IMR-90 (cell line): ENCODE measurements at regions not wholly inside any gene's neighbourhood (a gene's known extent, or its start where the extent isn't known, plus 50 kb on each side); places are given as distances from the start of the nearest gene placed in this dataset.

Experiments
- ATAC-seq: fragments of 200-7000 bp; cut with Tn5 transposase; 2 replicates; pipeline ENCODE4 v1.9.1; 2020; ENCODE audit warnings: low read depth, mild to moderate bottlenecking, moderate library complexity
- BruUV-seq: library from RNA; stranded (reverse); fragments of 400-500 nt; replicated peaks from 2 replicates; lab custom pipeline; 2021; lab: Mats Ljungman, UMichigan
- CTCF ChIA-PET: fragments of 300-600 bp; formaldehyde crosslinking; extraction: SDS; loops from one replicate; lab custom pipeline; 2021; ENCODE audit warnings: antibody characterized with exemption; lab: Yijun Ruan, JAX
- POLR2A ChIA-PET: fragments of 300-600 bp; sonication (Branson Sonifier 250); formaldehyde crosslinking; loops from one replicate; lab custom pipeline; 2022; ENCODE audit warnings: antibody characterized with exemption; ENCODE audit not compliant: unreplicated experiment; lab: Charles Lee
- DNase-seq: peaks from one replicate; pipeline ENCODE4 v3.0.0; 2013
- H2AFZ ChIP-seq: replicated peaks from 2 replicates; pipeline ENCODE3; 2013; ENCODE audit warnings: low read length, mild to moderate bottlenecking; ENCODE audit not compliant: poor library complexity
- H2AK5ac ChIP-seq: 2 replicates; pipeline ENCODE4 v1.6.1; 2013; ENCODE audit warnings: low read depth, low read length, inconsistent platforms
- H2AK9ac ChIP-seq: replicated peaks from 2 replicates; pipeline ENCODE3; 2013; ENCODE audit warnings: mild to moderate bottlenecking, low read depth, low read length, moderate library complexity; ENCODE audit not compliant: poor library complexity
- H2BK120ac ChIP-seq: 2 replicates; pipeline ENCODE4 v1.6.1; 2013; ENCODE audit warnings: low read depth, low read length, inconsistent platforms
- H2BK15ac ChIP-seq: 3 replicates; pipeline ENCODE4 v1.6.1; 2013; ENCODE audit warnings: low read depth, low read length, inconsistent platforms
- H2BK20ac ChIP-seq: 2 replicates; pipeline ENCODE4 v1.6.1; 2013; ENCODE audit warnings: low read depth, mild to moderate bottlenecking, inconsistent platforms, low read length, moderate library complexity
- H2BK5ac ChIP-seq: 2 replicates; pipeline ENCODE4 v1.6.1; 2013; ENCODE audit warnings: mild to moderate bottlenecking, low read depth, low read length, inconsistent platforms; ENCODE audit not compliant: poor library complexity, severe bottlenecking
- H3K14ac ChIP-seq: replicated peaks from 2 replicates; pipeline ENCODE4 v1.6.1; 2013; ENCODE audit warnings: low read depth, low read length, inconsistent platforms
- H3K18ac ChIP-seq: 2 replicates; pipeline ENCODE4 v1.6.1; 2013; ENCODE audit warnings: low read depth, low read length, control low read depth
- H3K23ac ChIP-seq: 2 replicates; pipeline ENCODE4 v1.6.1; 2013; ENCODE audit warnings: low read depth, low read length, inconsistent platforms
- H3K27ac ChIP-seq: 2 replicates; pipeline ENCODE4 v1.5.1; 2013; ENCODE audit warnings: mild to moderate bottlenecking, control low read depth, low read length; ENCODE audit not compliant: insufficient read depth
- H3K27me3 ChIP-seq: 2 replicates; pipeline ENCODE4 v1.6.1; 2013; ENCODE audit warnings: low read length; ENCODE audit not compliant: control insufficient read depth, insufficient read depth
- H3K36me3 ChIP-seq: 2 replicates; pipeline ENCODE4 v1.6.1; 2013; ENCODE audit warnings: low read length, mixed read lengths; ENCODE audit not compliant: control insufficient read depth, insufficient read depth
- H3K4ac ChIP-seq: 2 replicates; pipeline ENCODE4 v1.6.1; 2013; ENCODE audit warnings: low read depth, low read length, inconsistent platforms
- H3K4me1 ChIP-seq: 2 replicates; pipeline ENCODE4 v1.6.1; 2013; ENCODE audit warnings: low read length, mixed read lengths; ENCODE audit not compliant: control insufficient read depth, insufficient read depth
- H3K4me2 ChIP-seq: 2 replicates; pipeline ENCODE4 v1.6.1; 2013; ENCODE audit warnings: low read depth, mild to moderate bottlenecking, control low read depth, low read length, moderate library complexity
- H3K4me3 ChIP-seq: 2 replicates; pipeline ENCODE4 v1.5.1; 2013; ENCODE audit warnings: low read depth, mild to moderate bottlenecking, control low read depth, low read length, moderate library complexity; ENCODE audit not compliant: insufficient read depth
- H3K56ac ChIP-seq: 2 replicates; pipeline ENCODE4 v1.6.1; 2013; ENCODE audit warnings: low read length, inconsistent platforms; ENCODE audit not compliant: insufficient read depth; ENCODE audit errors: extremely low read depth
- H3K79me1 ChIP-seq, 2 experiments: 2 replicates each; pipeline ENCODE4 v1.6.1; 2013; ENCODE audit warnings: low read length in 2 of 2, inconsistent platforms in 1 of 2, low read depth in 1 of 2
- H3K9ac ChIP-seq: 2 replicates; pipeline ENCODE4 v1.6.1; 2013; ENCODE audit warnings: low read depth, low read length, control low read depth
- H3K9me1 ChIP-seq: 2 replicates; pipeline ENCODE4 v1.6.1; 2013; ENCODE audit warnings: low read length, inconsistent platforms; ENCODE audit not compliant: insufficient read depth
- H3K9me3 ChIP-seq: 2 replicates; pipeline ENCODE4 v1.6.1; 2013; ENCODE audit warnings: low read length; ENCODE audit not compliant: control insufficient read depth, insufficient read depth
- H4K20me1 ChIP-seq: 2 replicates; pipeline ENCODE4 v1.6.1; 2013; ENCODE audit warnings: low read length, inconsistent platforms; ENCODE audit not compliant: insufficient read depth
- H4K5ac ChIP-seq: 2 replicates; pipeline ENCODE4 v1.6.1; 2013; ENCODE audit warnings: mild to moderate bottlenecking, low read depth, low read length, control low read depth
- H4K8ac ChIP-seq, 2 experiments: 2 replicates each; pipeline ENCODE4 v1.6.1; 2013; ENCODE audit warnings: low read depth in 2 of 2, low read length in 2 of 2, control low read depth in 1 of 2, inconsistent platforms in 1 of 2
- H4K91ac ChIP-seq: 2 replicates; pipeline ENCODE4 v1.6.1; 2013; ENCODE audit warnings: low read depth, low read length, inconsistent platforms; ENCODE audit not compliant: insufficient read depth
- BHLHE40 ChIP-seq: fragments of 150-350 bp; IDR thresholded peaks from 2 replicates; pipeline ENCODE4 v1.6.1; 2016; ENCODE audit warnings: mild to moderate bottlenecking, low read depth, low read length
- CEBPB ChIP-seq: IDR thresholded peaks from 2 replicates; pipeline ENCODE4 v1.6.1; 2012; ENCODE audit warnings: low read depth, low read length, improper control_type of control experiment
- CHD1 ChIP-seq: IDR thresholded peaks from 2 replicates; pipeline ENCODE4 v1.6.1; 2012; ENCODE audit warnings: low read depth, low read length, improper control_type of control experiment
- FOS ChIP-seq: fragments of 150-350 bp; IDR thresholded peaks from 2 replicates; pipeline ENCODE4 v1.6.1; 2016; ENCODE audit warnings: low read depth, low read length
- MAFK ChIP-seq: IDR thresholded peaks from 2 replicates; pipeline ENCODE4 v1.6.1; 2012; ENCODE audit warnings: low read depth, low read length, improper control_type of control experiment
- MAZ ChIP-seq: IDR thresholded peaks from 2 replicates; pipeline ENCODE4 v1.6.1; 2012; ENCODE audit warnings: low read depth, mild to moderate bottlenecking, low read length, improper control_type of control experiment, moderate library complexity, borderline replicate concordance
- MXI1 ChIP-seq: IDR thresholded peaks from 2 replicates; pipeline ENCODE4 v1.6.1; 2012; ENCODE audit warnings: low read depth, mild to moderate bottlenecking, low read length, moderate library complexity, borderline replicate concordance
- NFE2L2 ChIP-seq: fragments of 150-350 bp; IDR thresholded peaks from 2 replicates; pipeline ENCODE4 v1.6.1; 2016; ENCODE audit warnings: low read depth, mild to moderate bottlenecking, low read length
- POLR2A ChIP-seq: IDR thresholded peaks from 2 replicates; pipeline ENCODE4 v1.6.1; 2012; ENCODE audit warnings: mild to moderate bottlenecking, low read depth, low read length
- RAD21 ChIP-seq: IDR thresholded peaks from 2 replicates; pipeline ENCODE4 v1.6.1; 2012; ENCODE audit warnings: low read length, improper control_type of control experiment
- RCOR1 ChIP-seq: IDR thresholded peaks from 2 replicates; pipeline ENCODE4 v1.6.1; 2012; ENCODE audit warnings: mild to moderate bottlenecking, low read length, improper control_type of control experiment; ENCODE audit not compliant: insufficient replicate concordance
- RFX5 ChIP-seq: IDR thresholded peaks from 2 replicates; pipeline ENCODE4 v1.8.0; 2012; ENCODE audit warnings: low read depth, mild to moderate bottlenecking, low read length, moderate library complexity
- SMC3 ChIP-seq: fragments of 150-350 bp; IDR thresholded peaks from 2 replicates; pipeline ENCODE4 v1.6.1; 2016; ENCODE audit warnings: low read depth, mild to moderate bottlenecking, antibody characterized with exemption, low read length, moderate library complexity
- WGBS, 2 experiments: methylation state at CpG; one replicate each; pipeline versions ENCODE4 v1.1.5 to v1.1.7; 2013; ENCODE audit warnings: missing lambda C conversion rate in 2 of 2; ENCODE audit not compliant: insufficient read length in 1 of 2; ENCODE audit errors: extremely low coverage in 2 of 2; 5-methylcytosine and 5-hydroxymethylcytosine counted together
- dilution Hi-C: fragments of 300-500 bp; cut with HindIII; formaldehyde crosslinking; loops from one replicate; pipeline ENCODE4 v1.14.3; 2018; ENCODE audit warnings: low sequenced_read_pairs; ENCODE audit not compliant: unreplicated experiment
- in situ Hi-C: fragments of 300-500 bp; cut with MboI; formaldehyde crosslinking; loops from 3 replicates; pipeline ENCODE4 v1.14.3; 2019; ENCODE audit warnings: low sequenced_read_pairs, inconsistent platforms, mixed read lengths
- intact Hi-C: fragments of 100-400 bp; cut with micrococcal nuclease; formaldehyde crosslinking; loops from 2 replicates; pipeline ENCODE4 v1.10.0; 2022
- TF ChIP-seq, protein P1 (sequence below): fragments of 150-350 bp; IDR thresholded peaks from 2 replicates; pipeline ENCODE4 v1.6.1; 2017; ENCODE audit warnings: mild to moderate bottlenecking, antibody characterized with exemption, low read length, low read depth
- TF ChIP-seq, protein P2 (sequence below): fragments of 150-350 bp; IDR thresholded peaks from 2 replicates; pipeline ENCODE4 v1.6.1; 2016; ENCODE audit warnings: low read depth, mild to moderate bottlenecking, low read length, moderate library complexity, borderline replicate concordance
- TF ChIP-seq, protein P3 (sequence below): conservative IDR thresholded peaks from 2 replicates; pipeline ENCODE4 v1.5.1; 2012; ENCODE audit warnings: mild to moderate bottlenecking, low read depth, low read length, improper control_type of control experiment

DNA sequence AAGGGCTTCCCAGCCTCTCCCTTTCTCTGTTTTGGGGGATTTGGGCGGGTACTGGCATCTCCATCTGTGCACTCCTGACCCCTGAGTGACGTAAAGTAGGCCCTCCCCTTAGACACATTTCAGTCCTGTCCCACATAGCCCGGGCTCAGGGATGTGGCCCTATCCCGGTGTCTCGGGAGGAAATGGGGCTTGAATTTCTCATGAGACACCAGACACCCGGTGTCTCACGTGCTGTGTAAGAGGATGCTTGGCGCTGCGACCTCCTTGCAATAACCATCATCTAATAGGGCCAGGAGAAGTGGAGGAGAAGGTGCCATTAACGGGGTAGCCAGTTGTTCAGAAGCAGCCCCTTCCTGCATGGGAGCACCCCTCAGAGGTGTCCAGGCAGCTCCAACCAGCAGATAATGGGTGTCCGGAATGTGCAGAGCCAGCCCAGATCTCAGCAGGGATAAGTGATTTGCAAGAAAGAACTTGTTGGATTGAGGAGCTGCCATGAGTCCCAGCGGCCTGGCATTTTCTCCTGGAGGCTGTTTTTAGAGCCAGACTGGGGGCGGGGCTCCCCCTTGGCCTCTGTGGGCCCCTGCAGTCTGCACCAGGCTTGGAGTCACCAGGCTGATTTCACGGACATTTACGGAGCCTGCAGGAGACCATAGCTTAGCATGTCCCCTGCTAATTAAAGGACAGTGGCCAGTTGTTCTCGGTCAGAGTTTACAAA lies 372.0 kb downstream of the PREX1 start:
- Histone ChIP-seq H2BK5ac (no peak overlapping the region), H2AK9ac (no peak overlapping the region), H3K9me3 (no peaks in the 10 kb centered on the region), H3K9ac (no peak overlapping the region), H4K8ac (no peak overlapping the region), H4K20me1 (no peaks in the 10 kb centered on the region), H3K18ac (no peak overlapping the region), H3K14ac (no peak overlapping the region), H3K4me3 (no peak overlapping the region), H2AK5ac (no peak overlapping the region), H2BK20ac (no peak overlapping the region), H3K4ac (no peak overlapping the region), H3K36me3 (no peaks in the 10 kb centered on the region), H3K27me3 (peaks cover 3% of the 10 kb centered on the region; the same call in 1 of the 2 replicates), H4K91ac (no peak overlapping the region), H2BK120ac (no peak overlapping the region), H3K4me2 (no peak overlapping the region), H3K23ac (no peak overlapping the region), H2BK15ac (no peak overlapping the region), H3K79me1 (no peaks in the 10 kb centered on the region), H3K56ac (no peak overlapping the region), H2AFZ (no peak overlapping the region), H4K5ac (no peak overlapping the region), H3K4me1 (no peaks in the 10 kb centered on the region), H3K27ac (no peak overlapping the region), H3K9me1 (no peaks in the 10 kb centered on the region)
- intact Hi-C loops = no loop called here
- CTCF ChIA-PET = no interaction called here
- WGBS, 2 experiments = 11% methylated on average over 3 of the region's 16 CpGs; no CpG with 5 or more reads in 1 of the 2 experiments
- POLR2A ChIA-PET = no interaction called here
- in situ Hi-C loops = no loop called here
- no peak for TF ChIP-seq POLR2A
- no peak for TF ChIP-seq NFE2L2
- TF ChIP-seq MAZ = no peak
- no peak for TF ChIP-seq BHLHE40
- no peak for TF ChIP-seq RAD21
- TF ChIP-seq, protein P1, sequence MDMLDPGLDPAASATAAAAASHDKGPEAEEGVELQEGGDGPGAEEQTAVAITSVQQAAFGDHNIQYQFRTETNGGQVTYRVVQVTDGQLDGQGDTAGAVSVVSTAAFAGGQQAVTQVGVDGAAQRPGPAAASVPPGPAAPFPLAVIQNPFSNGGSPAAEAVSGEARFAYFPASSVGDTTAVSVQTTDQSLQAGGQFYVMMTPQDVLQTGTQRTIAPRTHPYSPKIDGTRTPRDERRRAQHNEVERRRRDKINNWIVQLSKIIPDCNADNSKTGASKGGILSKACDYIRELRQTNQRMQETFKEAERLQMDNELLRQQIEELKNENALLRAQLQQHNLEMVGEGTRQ = no peak
- TF ChIP-seq, protein P2, sequence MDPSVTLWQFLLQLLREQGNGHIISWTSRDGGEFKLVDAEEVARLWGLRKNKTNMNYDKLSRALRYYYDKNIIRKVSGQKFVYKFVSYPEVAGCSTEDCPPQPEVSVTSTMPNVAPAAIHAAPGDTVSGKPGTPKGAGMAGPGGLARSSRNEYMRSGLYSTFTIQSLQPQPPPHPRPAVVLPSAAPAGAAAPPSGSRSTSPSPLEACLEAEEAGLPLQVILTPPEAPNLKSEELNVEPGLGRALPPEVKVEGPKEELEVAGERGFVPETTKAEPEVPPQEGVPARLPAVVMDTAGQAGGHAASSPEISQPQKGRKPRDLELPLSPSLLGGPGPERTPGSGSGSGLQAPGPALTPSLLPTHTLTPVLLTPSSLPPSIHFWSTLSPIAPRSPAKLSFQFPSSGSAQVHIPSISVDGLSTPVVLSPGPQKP = no peak
- TF ChIP-seq FOS = no peak
- no peak for TF ChIP-seq CEBPB
- no peak for TF ChIP-seq RFX5
- TF ChIP-seq RCOR1 = no peak
- TF ChIP-seq SMC3 = no peak
- TF ChIP-seq, protein P3, sequence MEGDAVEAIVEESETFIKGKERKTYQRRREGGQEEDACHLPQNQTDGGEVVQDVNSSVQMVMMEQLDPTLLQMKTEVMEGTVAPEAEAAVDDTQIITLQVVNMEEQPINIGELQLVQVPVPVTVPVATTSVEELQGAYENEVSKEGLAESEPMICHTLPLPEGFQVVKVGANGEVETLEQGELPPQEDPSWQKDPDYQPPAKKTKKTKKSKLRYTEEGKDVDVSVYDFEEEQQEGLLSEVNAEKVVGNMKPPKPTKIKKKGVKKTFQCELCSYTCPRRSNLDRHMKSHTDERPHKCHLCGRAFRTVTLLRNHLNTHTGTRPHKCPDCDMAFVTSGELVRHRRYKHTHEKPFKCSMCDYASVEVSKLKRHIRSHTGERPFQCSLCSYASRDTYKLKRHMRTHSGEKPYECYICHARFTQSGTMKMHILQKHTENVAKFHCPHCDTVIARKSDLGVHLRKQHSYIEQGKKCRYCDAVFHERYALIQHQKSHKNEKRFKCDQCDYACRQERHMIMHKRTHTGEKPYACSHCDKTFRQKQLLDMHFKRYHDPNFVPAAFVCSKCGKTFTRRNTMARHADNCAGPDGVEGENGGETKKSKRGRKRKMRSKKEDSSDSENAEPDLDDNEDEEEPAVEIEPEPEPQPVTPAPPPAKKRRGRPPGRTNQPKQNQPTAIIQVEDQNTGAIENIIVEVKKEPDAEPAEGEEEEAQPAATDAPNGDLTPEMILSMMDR = no peak
- TF ChIP-seq MXI1 = no peak
- TF ChIP-seq CHD1 = no peak
- no peak for TF ChIP-seq MAFK
- DNase-seq = no peak
- no TSS peak for BruUV-seq
- no peak for ATAC-seq
- dilution Hi-C loops = no loop called here
